IPS-NIHi11 (cell line): ENCODE measurements at regions not wholly inside any gene's neighbourhood (a gene's known extent, or its start where the extent isn't known, plus 50 kb on each side); places are given as distances from the start of the nearest gene placed in this dataset.

Source experiments
- DNase-seq: peaks from one replicate; pipeline ENCODE4 v3.0.0; 2012; ENCODE audit warnings: mixed read lengths, low spot score

DNA sequence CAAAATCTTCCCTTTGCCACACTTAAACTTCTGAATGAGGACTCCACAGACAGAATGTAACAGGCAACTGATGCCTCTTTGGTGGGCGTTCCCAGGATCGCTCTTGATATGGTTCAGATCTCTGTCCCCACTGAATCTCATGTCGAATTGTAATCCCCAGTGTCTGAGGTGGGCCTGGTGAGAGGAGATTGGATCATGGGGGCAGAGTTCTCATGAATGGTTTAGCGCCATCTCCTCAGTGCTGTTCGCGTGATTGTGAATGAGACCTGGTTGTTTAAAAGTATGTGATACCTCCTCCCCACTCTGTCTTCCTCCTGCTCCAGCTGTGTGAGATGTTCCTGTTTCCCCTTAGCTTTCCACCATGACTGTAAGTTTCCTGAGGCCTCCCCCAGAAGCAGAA, 111.1 kb upstream of the SLC66A3 start:
- DNase-seq = no peak

DNA sequence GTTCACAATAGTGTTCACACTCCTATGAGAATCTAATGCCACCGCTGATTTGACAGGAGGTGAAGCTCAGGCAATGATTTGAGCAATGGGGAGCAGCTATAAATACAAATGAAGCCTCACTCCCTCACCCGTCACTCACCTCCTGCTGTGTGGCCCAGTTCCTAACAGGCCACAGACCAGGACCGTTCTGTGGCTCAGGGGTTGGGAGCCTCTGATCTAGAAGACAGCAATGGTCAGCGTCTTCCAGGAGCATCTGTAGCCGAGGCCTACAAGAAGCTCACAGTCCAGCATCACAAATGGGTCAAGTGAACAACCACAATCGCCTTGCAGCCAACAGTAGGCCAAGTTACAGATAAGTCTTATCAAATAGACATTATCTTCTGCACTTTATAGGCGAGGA, 110.0 kb upstream of the SLC66A3 start:
- DNase-seq = no peak

DNA sequence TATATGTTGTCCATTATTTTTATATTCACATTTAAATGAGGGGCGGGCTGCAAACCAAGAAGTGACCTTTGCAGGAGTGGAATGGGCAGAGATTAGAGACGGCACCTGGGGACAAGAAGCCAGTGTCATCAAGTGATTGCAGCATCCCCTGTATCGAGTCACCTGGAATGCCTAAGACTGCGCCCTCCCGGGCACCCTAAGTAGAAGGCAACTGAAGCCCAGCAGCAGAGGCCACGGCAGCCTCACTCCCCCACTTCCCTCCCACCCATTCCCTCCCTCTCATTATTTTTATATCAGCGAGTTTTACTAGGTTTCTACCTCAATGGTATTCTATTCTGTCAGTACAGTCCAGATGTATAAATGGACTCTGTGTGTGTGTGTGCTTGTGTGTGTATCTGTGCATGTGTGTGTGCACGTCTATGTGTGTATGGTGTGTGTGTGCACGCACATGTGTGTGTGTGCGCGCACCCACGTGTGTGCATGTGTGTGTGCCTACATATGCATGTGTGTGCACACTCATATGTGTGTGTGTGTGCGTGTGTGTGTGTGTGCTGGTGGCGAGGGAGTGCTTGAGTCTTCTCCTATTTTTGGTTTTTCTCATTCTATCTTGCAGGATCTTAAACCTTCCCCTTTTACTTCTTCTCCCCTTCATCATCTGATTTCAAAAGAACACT, 106.8 kb upstream of the SLC66A3 start:
- DNase-seq = no peak

DNA sequence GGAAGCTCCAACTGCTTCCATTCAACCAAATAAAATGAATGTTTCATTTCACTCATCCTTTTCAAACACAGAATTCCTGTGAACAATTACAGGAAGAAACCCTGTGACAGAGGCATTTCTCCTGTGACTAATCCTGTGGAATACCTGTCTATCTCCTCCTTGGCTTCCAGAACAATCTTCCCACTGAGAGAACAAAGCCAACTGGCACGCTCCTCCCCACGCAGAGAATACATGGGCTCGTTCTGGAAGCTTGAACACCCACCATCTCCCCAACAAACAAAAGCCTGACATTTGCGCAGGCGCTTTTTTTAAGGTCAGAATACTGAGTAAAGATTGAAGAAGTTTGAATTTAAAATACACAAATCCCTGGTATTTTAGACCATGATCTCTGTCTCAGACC, 104.7 kb upstream of the SLC66A3 start:
- no peak for DNase-seq

DNA sequence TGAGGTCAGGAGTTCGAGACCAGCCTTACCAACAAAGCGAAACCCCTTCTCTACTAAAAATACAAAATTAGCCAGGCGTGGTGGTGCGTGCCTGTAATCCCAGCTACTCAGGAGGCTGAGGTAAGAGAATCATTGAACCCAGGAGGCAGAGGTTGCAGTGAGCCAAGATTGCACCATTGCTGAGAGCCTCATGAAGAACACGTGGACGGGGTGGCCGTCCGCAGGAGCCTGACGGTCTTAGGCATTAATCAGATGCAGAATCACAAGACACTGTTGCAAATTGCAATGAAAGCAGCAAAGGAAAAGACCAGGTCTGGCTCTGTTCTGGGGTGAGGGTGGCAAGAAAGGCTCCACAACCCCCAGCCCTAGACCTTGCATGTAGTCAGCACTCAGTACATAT, 104.0 kb upstream of the SLC66A3 start:
- DNase-seq = no peak

DNA sequence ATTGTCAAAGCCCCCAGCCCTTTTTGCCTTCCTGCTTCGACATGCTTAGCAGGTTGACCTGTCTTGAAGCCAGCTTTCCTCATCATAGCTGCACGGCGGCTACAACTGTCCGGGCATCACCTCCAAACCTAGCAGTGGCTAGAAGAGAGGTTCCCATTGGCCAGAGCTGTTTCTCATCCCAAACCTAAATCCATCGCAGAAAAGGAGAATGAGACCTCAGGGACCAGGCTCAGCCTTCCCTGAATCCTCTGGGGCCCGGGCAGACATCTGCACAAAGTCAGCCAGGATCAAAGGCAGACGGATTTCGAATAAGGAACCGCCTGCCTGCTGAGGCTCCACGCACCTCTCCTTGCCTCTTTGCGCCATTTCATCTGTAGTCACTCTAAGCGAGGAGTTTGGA, 101.7 kb upstream of the SLC66A3 start:
- DNase-seq = no peak

DNA sequence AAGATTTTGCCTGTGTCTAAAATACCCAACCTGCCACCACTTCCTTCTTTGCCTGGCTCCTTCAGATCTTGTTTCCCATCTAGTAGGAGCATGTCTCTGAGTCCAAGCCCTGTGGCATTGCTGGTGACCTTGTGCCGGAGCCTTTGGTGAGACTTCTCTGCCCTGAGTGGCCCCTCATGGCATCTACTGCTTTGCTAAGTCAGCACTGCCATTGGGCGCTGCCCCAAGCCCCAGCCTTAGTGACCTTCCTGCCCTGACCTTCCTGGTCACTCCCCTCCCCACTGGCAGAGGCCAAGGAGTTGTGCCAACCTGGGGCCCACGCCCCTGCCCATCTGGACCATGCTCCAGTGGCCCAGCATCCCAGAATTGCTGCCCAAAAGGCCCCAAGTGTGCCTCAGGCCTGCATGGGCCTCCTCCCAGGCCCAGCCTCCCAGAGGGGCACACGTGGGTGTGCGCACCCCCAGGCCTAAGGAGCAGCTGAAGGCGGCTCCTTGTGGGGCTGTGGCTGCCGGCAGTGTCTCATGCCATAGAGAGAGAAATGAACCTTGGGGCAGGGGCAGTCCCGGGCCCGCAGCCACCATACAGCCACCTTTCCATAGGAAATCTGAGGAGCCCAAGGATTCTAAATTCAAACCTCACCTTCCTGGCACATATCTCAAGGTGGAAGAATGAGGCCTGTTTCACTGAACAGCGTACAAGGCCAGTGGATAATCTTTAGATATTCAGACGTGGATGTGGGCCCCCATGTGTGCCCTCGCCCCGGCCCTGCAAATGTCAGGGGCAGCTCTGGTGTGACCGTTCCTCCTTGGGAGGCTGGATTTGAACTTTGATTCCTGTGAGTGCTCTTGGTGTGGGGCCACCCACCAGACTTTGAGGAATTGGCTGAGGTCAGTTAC, 100.2 kb upstream of the SLC66A3 start:
- DNase-seq = no peak

DNA sequence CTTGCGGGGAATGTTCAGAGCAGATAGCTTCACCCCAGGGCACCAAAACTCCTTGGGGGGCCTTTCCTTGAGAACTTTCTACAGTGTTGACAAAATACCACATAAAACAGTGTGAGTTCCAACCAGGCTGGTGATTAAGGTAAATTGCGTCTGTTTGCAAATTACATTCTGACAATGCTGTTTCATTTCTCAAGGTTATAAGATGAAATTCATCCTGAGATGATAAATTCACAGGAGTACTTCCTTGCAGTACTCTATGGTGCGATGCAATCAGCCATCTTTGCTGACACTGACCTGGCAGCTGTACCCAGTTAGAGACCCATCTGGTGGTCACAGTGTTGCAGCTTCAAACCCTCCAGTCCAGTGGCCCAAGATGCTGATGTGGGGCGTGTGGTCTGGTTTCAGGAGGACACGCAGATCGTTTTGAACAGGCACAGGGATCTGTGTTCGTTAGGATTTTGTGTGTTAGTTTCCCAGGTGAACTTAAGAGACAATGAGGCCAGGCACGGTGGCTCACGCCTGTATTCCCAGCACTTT, 99.5 kb upstream of the SLC66A3 start:
- DNase-seq = no peak

DNA sequence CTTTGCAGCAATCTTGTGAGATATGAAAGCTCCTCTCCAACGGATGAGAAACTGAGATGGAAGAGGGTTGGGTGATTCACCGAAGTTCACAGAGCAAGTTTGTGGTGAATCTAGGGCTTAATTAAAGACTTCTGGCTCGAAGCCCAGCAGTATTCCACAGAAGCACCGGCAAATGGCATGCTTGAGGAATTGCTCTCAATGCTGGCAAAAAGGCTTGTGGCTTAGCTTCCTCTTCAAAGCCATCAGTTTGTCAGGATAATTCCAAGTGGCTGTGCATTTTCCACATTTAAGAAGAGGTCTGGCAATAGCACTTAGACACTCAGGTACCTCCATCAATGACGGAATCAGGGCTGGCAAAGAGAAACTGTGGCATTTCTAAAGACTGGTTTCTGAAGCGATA, 98.7 kb upstream of the SLC66A3 start:
- no peak for DNase-seq

DNA sequence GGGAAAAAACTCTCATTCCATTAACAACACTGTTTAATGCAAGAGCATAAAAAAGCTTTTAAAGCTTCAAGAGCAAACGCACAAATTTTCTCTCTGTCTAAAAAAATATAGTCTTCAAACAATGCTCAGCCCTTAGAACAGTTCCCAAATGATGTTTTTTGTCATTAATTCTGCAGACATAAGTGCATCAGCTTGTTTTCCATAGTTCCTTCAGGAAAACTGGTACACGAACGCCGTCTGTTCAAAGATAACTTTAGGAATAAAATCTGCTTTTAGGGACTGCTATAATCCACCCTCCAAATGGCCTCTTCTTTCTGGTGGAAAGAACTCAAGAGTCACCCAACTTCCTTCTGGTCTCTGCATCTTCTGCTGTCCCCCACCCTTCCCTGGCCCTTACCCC, 98.2 kb upstream of the SLC66A3 start:
- DNase-seq = no peak

DNA sequence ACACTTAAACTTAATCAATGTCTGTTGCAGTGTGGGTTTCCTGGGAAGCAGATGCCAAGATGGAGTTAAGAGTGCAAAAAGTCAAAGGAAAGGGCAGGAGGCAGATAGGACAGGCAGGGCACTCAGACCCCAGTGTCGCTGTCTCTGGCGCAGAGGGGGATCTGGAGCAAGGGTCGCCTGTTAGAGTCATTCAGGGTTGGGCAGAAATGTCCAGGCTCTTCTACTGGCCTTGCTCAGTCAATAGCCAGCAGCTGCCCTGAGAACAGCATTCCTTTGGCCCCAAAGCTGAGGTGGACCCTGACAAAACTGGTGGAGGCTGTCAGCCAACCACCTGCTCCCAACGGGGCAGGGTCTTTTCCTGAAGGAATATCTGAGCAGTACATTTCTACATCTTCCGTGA, 97.1 kb upstream of the SLC66A3 start:
- DNase-seq = no peak

DNA sequence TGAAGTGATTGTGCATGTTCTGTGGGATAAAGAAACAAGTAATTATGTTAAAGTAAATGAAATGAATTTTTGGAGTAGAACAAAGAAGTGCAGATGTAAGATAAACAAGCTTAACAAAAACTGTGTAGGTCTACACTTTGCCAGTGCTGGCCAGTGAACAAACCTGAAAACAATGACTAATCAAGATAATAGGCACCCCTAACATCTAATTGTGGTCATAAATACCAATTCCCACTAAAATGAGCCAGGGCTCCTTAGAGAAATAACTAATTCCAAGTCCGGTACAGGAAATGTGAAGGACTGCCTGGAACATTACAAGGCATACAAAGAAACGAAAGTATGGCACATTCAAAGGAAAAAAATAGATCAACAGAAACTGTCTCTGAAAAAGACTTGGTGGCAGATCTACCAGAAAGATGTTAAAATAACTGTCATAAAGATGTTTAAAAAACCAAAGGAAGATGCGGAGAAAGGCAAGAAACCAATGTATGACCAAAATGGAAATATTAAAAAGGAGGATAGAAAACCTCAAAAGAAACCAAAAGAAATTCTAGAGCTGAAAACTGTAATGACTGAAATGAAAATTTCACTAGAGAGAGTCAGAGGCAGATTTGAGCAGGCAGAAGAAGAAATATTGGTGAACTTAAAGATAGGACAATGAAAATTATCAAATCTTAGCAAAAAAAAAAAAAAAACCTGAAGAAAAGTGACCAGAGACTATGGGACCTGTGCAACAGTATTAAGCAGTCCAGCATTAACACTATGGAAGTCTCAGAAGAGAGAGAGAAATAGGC, 94.7 kb upstream of the SLC66A3 start:
- no peak for DNase-seq

DNA sequence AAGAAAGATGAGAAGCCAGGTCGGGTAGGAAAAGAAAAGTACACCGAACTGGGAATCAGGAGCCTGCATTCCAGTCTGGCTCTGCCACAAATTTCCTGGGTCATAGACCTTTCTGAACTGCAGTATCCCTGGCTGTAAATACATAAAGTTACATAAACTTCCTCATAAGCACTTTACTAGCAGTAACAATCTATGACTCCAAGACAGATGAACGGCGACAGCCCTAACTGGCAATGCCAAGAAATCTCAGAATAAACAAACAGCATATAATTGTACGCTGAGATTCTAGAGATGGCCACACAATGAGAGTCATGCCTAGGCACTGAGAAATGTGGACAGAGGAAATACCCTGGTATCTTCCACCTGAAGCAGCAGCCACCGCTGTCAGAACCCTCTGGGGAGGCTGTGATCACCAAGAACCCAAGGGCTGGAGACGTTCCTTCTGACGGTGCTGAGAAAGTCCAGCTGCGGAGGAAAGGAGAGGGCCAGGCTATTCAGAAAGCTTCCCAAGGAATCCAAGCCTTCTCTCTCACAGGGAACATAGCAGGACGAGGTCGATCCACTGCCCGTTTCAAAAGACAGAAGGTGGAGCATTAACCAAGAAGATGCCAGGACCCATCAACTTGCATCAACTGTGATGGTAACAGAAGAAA, 89.3 kb upstream of the SLC66A3 start:
- no peak for DNase-seq

DNA sequence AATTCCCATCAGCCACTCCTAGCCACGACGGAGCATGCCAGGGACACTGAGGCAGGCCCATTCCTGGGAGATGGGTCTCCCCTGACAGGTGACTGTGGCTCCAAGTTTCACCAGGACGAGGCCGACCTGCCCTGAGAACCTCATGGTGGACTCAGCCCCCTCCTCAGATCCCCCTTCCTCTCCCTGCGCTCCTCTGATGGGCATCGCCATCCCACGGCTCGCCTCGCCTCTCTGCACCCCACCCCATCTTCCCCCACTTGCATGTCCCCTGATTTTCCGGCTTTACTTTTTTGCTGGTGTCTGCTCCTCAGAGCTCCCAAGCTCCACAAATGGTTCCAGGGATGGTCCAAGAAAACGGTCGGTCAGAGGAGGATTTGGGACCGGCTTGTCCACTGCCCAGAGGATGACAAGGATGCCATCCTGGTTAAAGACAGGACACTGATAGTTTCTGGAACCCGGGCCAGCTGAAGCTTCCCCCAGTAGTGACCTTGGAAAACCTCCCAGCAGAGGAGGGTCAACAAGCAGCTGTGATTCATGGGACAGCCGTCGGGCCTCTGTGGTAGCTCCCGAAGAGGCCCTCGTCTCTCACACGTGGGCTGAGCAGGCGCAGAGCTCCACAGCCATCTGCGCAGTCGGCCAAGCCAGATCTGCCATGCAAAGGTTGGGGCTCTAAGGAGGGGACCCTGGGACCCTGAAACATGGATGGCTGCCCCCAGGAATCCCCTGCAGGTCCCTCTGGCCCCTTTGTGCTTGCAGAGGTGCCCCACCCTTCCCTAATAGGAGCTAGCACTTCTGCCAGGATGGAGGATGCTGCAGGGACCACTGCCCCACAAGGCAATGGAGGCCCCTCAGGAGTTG, 87.8 kb upstream of the SLC66A3 start:
- DNase-seq = no peak

DNA sequence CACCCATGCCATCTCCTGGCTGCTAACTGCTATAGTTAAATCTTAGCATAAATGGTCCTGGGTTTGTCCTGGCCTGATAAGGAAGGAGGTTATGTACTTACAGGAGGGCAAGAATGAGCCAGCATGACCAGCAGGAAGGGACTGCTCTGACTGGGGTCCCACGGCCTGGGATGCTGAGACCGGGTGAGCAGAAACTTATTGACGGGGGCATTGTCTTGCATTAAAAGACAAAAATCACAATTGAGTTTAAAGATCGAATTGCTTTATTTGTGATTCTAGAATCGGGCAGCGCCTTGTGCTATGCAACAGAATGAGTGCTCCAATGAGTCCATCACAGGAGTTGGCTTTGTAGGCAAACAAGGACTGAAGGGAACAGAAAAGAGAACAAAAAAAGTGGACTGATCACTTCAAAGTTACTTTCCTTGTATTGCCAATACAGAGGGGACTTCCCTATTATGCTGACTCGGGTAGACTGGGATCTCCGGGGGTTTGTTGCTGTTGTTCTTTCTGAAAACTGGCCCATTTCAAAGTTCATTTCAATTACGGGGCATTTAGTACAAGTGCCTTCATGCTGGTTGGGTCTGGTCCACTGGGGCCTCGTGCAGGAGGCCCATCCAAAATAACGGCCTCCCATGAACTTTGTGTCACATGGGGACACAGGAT, 87.1 kb upstream of the SLC66A3 start:
- DNase-seq = no peak

DNA sequence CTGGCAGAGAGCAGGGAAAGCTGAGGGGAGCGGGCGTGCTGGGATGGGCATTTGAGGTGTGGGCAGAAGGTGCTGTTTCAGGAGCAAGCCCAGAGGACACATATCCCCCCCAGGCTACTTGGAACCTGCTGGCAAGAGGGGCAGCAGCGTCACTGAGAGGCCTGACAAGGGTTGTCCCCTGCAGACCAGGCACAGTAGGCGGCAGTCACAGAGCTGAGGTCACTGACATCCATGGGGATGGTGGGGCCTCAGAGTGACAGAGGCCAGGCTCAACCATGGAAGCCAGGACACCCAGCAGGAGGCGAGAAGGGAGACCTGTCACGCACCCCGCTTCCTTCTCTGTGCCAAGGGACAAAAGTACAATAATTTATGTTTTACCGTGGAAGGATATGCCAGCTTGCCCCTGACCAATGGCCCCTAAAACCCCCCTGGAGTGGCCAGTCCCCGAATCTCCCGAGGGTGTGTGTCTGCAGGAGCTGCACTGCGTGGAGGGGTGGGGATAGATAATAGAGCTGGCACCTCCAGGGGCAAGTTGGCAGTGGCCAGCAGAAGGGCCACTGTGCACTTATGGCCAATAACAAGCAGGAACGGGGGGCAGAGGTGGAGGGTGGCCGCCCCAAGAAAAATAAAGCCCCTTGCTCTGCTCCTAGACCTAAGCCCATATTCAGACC, 86.3 kb upstream of the SLC66A3 start:
- no peak for DNase-seq

DNA sequence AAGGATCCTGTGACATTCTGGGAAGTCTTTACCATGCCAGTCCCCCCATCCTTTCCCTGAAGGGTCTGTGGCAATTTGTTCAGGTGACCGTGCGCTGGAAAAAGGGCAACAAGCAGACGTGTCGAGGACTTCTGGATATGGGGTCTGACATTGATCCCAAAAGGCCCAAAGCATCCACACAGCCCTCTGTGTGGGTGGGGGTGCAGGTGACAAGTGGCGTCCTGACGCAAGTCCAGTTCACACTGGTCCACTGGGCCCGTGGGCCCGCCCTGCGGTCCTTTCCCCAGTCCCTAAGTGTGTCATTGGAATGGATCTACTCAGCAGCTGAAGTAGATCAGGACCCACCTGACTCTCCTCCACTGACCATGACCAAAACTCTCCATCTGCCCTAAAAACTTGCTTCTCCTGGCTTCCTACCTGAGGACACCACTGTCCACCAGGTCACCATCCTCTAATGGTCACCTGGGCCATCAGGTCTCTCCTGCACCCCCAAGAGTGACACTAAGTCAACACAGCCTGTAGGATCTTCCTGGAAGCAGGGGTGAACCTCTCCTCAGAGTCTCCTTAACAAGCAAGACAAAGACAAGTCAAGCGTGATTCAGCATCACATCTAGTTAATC, 85.6 kb upstream of the SLC66A3 start:
- DNase-seq = no peak

DNA sequence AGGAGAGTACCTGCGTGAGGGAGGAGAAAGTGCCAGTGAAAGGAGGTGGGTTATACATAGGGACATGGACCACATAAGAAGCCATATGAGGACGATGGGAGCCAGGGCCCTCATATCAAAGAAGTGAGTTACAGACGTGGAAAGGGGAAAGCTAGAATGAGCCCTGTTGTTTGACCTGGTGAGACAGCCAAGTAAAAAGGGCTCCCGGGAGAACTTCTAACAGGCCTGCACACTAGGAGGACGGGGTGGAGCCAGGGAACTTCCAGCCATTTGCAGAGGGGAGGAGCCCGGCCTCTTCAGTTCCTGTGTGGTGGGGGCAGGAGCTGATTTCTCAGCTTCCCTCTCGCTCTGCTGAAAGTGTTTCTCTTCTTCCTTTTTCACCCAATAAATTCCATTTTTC, 84.1 kb upstream of the SLC66A3 start:
- no peak for DNase-seq

DNA sequence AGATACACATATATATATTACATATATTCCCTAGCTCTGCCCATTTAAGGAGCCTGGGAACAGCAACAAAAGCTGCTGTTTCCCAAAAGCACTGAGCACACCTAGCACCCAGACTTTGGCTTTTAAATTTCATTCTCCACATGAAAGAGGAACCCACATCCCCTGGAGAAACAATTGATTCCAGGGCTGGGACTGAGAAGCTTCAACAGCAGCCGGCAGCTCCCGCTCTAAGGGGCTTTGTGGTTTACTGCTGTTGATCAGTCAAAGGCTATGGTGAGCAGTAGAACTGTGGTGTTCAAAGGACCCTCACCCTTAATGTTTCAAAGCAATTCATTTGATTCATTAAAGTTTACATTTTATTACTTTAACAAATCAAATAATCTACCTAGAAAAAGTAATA, 83.3 kb upstream of the SLC66A3 start:
- DNase-seq = no peak

DNA sequence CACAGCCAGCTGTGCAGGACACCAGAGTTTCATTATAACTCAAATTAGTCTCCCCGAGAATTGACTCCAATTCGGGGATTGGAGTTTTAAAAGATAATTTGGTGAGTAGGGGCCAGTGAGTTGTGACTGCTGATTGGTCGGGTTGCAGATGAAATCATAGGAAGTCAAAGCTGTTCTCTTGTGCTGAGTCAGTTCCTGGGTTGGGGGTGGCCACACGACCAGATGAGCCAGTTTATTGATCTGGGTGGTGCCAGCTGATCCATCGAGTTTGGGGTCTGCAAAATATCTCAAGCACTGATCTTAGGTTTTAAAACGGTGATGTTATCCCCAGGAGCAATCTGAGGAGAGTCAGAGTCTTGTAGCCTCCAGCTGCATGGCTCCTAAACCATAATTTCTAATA, 82.7 kb upstream of the SLC66A3 start:
- no peak for DNase-seq
